SK-N-MC (cell line): ENCODE measurements at regions not wholly inside any gene's neighbourhood (a gene's known extent, or its start where the extent isn't known, plus 50 kb on each side); places are given as distances from the start of the nearest gene placed in this dataset.

Experiments used
- EZH2 ChIP-seq: fragments of 200-600 bp; sonication (generic); IDR thresholded peaks from one replicate; pipeline ENCODE4 v1.6.1; 2017; ENCODE audit warnings: antibody characterized with exemption
- POLR2AphosphoS5 ChIP-seq: IDR thresholded peaks from 2 replicates; pipeline ENCODE4 v1.6.1; 2012; ENCODE audit warnings: mild to moderate bottlenecking, low read depth, low read length, borderline replicate concordance

GRCh38 chr9:113818391-113818790 is 57.7 kb upstream of the ZNF618 start:
- TF ChIP-seq POLR2AphosphoS5: no peak
- no peak for TF ChIP-seq EZH2
